ENCODE measurements at regions not wholly inside any gene's neighbourhood (a gene's known extent, or its start where the extent isn't known, plus 50 kb on each side); places are given as distances from the start of the nearest gene placed in this dataset.
"Not testable (repeated sequence)": the region's sequence is repeated elsewhere in the genome, so short reads cannot be mapped to it uniquely, and the experiment has no call there.

DNA sequence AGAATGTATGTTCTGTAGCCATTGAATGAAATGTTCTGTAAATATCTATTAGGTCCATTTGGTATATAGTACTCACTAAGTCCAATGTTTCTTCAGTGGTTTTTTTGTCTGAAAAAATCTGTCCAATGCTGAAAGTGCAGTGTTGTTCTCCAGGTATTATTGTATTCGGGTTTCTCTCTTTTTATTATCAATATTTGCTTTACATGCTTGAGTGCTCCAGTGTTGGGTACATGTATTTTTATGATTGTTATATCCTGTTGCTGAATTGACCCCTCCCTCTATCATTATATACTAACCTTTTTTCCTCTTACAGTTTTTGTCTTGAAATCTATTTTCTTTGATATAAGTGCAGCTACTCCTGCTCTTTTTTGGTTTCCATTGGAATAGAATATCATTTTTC lies 382.2 kb downstream of the CCER1 start:
- TF ChIP-seq, protein P1, sequence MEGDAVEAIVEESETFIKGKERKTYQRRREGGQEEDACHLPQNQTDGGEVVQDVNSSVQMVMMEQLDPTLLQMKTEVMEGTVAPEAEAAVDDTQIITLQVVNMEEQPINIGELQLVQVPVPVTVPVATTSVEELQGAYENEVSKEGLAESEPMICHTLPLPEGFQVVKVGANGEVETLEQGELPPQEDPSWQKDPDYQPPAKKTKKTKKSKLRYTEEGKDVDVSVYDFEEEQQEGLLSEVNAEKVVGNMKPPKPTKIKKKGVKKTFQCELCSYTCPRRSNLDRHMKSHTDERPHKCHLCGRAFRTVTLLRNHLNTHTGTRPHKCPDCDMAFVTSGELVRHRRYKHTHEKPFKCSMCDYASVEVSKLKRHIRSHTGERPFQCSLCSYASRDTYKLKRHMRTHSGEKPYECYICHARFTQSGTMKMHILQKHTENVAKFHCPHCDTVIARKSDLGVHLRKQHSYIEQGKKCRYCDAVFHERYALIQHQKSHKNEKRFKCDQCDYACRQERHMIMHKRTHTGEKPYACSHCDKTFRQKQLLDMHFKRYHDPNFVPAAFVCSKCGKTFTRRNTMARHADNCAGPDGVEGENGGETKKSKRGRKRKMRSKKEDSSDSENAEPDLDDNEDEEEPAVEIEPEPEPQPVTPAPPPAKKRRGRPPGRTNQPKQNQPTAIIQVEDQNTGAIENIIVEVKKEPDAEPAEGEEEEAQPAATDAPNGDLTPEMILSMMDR (IDR thresholded peaks at IDR 0.05; ENCODE audit: low read depth, low read length, missing control alignments) = no peak
- in situ Hi-C loops (cut with HindIII; ENCODE audit: low sequenced_read_pairs) = no loop called here
- H3K4me3 ChIP-seq (ENCODE audit: low read depth, low read length) = no peak overlapping the region
- no peak for DNase-seq (ENCODE audit: low read depth)

DNA sequence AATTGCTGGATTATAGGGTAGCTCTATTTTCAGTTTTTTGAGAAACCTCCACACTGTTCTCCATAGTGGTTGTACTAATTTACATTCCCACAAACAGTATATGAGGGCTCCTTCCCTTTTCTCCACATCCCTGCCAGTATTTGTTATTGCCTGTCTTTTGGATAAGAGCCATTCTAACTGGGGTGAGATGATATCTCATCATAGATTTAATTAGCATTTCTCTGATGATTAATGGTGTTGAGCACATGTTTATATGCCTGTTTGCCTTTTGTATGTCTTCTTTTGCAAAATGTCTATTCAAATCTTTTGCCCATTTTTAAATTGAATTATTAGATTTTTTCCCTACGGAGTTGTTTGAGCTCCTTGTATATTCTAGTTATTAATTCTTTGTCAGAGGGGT lies 385.3 kb downstream of the CCER1 start:
- no peak for DNase-seq (ENCODE audit: low read depth)
- in situ Hi-C loops (cut with HindIII; ENCODE audit: low sequenced_read_pairs) = no loop called here
- TF ChIP-seq, protein P1 (IDR thresholded peaks at IDR 0.05; ENCODE audit: low read depth, low read length, missing control alignments) = no peak
- no peak overlapping the region for H3K4me3 ChIP-seq (ENCODE audit: low read depth, low read length)

DNA sequence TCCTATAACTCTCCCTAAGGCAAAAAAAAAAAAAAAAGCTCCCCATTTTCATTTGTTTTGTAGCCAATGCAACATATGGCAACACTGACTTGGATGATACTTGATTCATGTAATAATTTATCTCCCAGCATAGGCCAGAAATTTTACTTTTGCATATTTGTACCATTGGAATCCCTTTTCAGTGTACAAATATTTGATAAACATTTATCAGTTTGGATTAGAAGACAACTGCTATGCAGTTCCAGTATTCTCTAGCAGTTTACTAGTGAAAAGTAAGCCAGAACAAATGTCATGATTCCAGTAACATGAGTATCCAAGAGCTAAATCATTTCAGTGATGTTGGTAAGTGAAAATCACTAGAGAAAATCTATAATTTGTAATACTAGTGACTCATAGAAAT lies 392.3 kb downstream of the CCER1 start:
- TF ChIP-seq, protein P1 (IDR thresholded peaks at IDR 0.05; ENCODE audit: low read depth, low read length, missing control alignments) = no peak
- DNase-seq (ENCODE audit: low read depth) = no peak
- H3K4me3 ChIP-seq (ENCODE audit: low read depth, low read length) = no peak overlapping the region
- in situ Hi-C loops (cut with HindIII; ENCODE audit: low sequenced_read_pairs) = no loop called here

DNA sequence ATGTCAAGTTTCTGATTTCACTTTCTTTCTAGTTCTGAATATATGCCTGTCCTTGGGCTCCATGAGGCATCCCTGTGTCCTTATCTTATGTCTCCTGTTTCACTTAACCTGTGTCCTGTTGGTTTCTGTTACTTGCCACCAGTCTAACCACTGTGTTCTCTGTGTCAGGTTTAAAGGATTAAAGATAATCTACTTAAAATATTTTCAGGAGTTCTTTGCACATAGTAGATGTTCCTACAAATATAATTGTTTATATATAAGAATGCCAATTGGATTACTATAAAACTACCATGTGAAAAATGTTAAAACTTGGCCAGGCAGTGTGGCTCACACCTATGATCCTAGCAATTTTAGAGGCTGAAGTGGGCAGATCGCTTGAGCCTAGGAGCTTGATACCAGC lies 406.4 kb downstream of the CCER1 start:
- DNase-seq (ENCODE audit: low read depth) = no peak

DNA sequence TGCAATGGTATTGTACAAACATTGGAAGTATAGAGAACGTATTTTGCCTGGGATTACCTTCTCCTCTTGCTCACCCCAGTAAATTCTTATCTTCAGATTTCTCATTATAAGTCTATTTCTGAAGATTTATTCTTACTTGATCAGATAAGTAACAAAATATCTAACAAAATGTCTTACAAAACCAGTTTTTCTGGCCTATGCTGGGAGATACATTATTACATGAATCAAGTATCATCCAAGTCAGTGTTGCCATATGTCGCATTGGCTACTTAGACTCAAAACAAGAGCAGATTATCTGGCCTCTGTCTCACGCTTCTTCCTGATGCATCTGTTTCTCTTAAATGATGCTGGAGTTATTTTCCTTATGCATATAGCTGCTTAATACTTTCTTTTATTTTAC lies 408.5 kb downstream of the CCER1 start:
- in situ Hi-C loops (cut with HindIII; ENCODE audit: low sequenced_read_pairs) = no loop called here
- DNase-seq (ENCODE audit: low read depth) = no peak
- TF ChIP-seq, protein P1 (IDR thresholded peaks at IDR 0.05; ENCODE audit: low read depth, low read length, missing control alignments) = no peak
- no peak overlapping the region for H3K4me3 ChIP-seq (ENCODE audit: low read depth, low read length)

More for the DNA sequence above, 406.4 kb downstream of the CCER1 start:
- no peak overlapping the region for H3K4me3 ChIP-seq (ENCODE audit: low read depth, low read length)
- TF ChIP-seq, protein P1 (IDR thresholded peaks at IDR 0.05; ENCODE audit: low read depth, low read length, missing control alignments) = no peak
- in situ Hi-C loops (cut with HindIII; ENCODE audit: low sequenced_read_pairs) = no loop called here

DNA sequence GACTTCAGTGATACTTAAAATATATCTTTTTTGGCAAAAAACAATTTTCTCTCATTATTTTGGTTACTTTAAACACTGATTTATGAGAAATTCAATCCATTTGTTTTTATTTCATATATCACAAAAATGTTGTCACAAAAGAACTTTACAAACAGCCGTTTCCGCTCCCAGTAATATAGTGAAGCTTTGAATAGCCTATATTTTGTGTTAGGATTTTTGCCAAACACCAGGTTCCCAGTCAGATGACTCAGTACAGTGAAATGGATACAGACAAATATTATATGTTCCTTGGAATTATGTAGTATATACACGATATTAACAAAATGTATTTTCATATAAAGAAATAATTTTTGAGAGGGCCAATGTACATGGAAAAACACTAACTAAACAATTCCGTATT lies 411.1 kb downstream of the CCER1 start:
- H3K4me3 ChIP-seq (ENCODE audit: low read depth, low read length) = no peak overlapping the region
- TF ChIP-seq, protein P1 (IDR thresholded peaks at IDR 0.05; ENCODE audit: low read depth, low read length, missing control alignments) = no peak
- in situ Hi-C loops (cut with HindIII; ENCODE audit: low sequenced_read_pairs) = no loop called here
- DNase-seq (ENCODE audit: low read depth) = no peak

DNA sequence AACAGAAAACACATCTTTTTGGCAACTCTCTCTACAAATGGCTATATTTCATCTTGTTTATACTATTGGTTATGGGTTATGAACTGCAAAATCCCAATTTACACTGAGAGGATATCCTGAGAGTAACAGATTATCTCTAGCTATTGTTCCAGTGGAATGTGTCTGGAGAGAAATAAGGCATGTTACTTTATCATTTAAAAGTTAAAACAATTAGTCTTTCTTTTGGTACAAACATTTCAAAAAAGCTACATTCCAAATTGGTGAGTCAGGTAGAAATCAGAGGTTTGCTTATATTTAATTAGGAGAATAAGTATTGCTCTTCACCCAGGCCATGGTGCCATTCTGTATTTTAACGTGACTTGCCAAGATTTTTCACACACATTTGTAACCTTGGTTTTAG lies 411.6 kb downstream of the CCER1 start:
- in situ Hi-C loops (cut with HindIII; ENCODE audit: low sequenced_read_pairs) = no loop called here
- TF ChIP-seq, protein P1 (IDR thresholded peaks at IDR 0.05; ENCODE audit: low read depth, low read length, missing control alignments) = no peak
- no peak overlapping the region for H3K4me3 ChIP-seq (ENCODE audit: low read depth, low read length)
- peak; percentile 40 for DNase-seq (ENCODE audit: low read depth)

DNA sequence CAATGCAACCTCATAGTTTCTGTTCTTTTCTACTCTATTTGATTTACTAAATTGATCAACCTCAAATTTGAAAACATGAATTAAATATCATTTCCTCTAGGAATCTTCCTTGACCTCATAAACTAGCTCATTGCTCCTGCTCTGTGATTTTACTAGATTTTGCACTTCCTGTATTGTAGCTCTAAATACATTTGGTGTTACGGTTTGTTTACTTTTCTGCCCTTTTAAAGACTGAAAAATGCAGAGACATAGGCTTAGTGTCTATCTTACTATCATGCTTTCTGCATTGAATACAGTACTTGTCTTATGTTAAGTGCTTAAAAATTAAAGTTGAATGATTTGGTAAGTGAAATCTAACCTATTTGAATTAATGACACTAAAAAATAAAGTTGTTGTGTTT lies 412.1 kb downstream of the CCER1 start:
- in situ Hi-C loops (cut with HindIII; ENCODE audit: low sequenced_read_pairs); DNase-seq (ENCODE audit: low read depth); H3K4me3 ChIP-seq (ENCODE audit: low read depth, low read length): not testable (repeated sequence)

DNA sequence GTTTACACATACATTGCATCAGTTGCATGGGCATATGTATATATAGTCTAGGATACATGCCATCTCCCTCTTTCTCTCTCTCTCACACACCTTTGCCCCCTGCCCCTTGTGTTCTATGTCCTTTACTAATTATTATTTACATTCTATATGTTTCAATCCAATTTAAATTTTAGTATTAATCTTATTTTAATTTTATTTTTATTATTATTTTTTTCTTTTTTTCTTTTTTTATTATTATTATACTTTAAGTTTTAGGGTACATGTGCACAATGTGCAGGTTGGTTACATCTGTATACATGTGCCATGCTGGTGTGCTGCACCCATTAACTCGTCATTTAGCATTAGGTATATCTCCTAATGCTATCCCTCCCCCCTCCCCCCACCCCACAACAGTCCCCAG lies 421.1 kb downstream of the CCER1 start:
- H3K4me3 ChIP-seq (ENCODE audit: low read depth, low read length); DNase-seq (ENCODE audit: low read depth); in situ Hi-C loops (cut with HindIII; ENCODE audit: low sequenced_read_pairs): not testable (repeated sequence)

Measured in astrocyte of the cerebellum (primary cell).